HG03439 (cell line): ENCODE measurements at regions not wholly inside any gene's neighbourhood (a gene's known extent, or its start where the extent isn't known, plus 50 kb on each side); places are given as distances from the start of the nearest gene placed in this dataset.
"Not testable (repeated sequence)": the region's sequence is repeated elsewhere in the genome, so short reads cannot be mapped to it uniquely, and the experiment has no call there.

Source experiments
- ATAC-seq: cut with Tn5 transposase; IDR thresholded peaks from one replicate; pipeline ENCODE4 v1.9.1; 2021; ENCODE audit warnings: mild to moderate bottlenecking, moderate library complexity; ENCODE audit not compliant: unreplicated experiment

DNA sequence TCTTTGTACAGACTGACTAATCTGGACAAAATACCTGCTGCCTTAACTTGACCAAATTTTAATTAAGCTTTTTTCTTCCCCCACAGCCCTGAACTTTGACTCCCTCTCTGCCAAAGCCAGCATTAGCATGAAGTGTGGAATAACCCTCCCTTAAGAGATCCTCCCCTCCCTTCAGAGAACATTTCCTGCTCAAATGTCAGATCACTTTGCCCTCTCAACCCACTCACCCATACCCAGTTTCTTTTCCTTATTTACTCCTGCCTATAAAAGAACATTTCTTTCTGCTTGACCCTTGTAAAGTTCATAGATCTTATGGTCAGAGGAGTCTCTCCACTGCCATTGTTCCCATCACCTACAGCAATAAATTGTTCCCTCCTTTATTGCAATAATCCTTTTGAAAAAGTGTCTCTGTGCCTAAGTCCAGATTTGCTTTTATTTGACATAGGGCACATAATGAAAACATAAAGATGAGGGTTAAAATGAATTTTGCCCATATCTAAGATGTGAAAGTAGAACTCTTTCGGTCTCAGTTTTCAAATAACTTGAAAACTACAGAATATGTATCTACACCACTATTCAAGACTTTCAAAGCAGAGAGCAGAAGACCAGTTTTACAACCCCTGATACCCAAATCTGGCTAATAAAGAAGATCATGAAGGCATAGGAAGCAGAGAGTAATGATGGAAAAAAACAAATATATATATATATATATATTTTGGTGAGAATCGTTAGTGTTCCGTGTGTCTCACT, 289.7 kb upstream of the ANXA10 start:
- ATAC-seq: no peak

DNA sequence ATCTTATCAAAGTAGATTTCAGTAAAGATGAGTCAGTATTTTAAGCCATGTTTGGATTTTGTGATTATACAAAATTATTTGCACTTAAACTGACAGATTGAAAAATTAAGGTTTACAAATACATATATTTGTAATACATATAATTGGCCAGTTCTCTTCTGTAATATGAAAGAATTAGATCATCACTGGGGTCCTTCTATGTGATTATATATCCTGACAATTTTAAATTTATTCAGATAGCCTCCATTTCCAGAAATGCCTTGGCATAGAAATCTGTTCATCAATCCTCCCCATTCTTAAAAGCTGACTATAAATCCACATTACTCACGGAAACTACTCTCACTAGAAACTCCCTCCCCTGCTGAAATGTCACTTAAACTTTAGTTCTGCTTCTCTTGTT, 280.4 kb upstream of the ANXA10 start:
- no peak for ATAC-seq

GRCh38 chr4:167826281-167826680, 266.1 kb upstream of the ANXA10 start:
- no peak for ATAC-seq

GRCh38 chr4:167831855-167832254, 260.5 kb upstream of the ANXA10 start:
- no peak for ATAC-seq

GRCh38 chr4:167838686-167839085, 253.7 kb upstream of the ANXA10 start:
- no peak for ATAC-seq

- no peak for ATAC-seq
Measured at GRCh38 chr4:167842487-167842886, 249.8 kb upstream of the ANXA10 start.

DNA sequence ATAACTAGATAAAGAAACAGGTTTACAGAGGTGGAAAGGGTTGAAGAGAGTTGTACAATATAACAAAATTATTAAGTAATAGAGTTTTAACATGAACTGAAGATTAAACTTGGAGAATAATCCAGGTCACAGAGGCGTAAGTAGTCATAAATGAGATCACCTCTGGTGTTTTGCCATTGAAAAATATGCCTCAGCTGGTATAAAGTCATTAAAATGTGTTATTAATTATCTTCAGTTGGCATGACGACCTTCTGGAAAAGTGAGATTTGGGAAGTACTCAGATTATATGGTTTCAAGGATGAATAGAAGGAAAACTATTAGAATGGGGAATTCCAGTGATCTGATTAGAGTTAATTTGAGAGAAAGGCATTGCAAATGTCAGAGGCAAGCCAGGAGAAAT, 237.5 kb upstream of the ANXA10 start:
- ATAC-seq: no peak

DNA sequence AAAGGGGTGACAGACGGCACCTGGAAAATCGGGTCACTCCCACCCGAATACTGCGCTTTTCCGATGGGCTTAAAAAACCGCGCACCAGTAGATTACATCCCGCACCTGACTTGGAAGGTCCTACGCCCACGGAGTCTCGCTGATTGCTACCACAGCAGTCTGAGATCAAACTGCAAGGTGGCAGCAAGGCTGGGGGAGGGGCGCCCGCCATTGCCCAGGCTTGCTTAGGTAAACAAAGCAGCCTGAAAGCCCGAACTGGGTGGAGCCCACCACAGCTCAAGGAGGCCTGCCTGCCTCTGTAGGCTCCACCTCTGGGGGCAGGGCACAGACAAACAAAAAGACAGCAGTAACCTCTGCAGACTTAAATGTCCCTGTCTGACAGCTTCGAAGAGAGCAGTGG, 234.2 kb upstream of the ANXA10 start:
- not testable (repeated sequence) for ATAC-seq

DNA sequence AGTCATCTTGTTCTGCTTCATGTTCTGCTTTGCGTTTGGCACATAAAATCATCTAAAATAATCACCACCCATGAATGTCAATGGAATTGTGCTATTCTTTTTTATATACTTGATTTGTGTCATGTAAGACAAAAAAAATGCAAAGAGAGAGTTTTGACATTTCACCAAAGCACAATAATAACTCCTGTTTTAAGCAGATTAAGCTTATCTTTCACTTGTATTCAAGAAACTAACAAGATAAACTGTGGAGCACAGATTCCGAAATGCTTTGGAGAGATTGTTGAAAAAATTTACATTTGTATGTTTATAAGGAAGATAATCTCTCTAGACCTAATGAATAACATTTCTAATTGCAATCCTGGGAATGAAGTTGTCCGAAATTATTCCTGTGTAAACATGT, 225.1 kb upstream of the ANXA10 start:
- no peak for ATAC-seq

DNA sequence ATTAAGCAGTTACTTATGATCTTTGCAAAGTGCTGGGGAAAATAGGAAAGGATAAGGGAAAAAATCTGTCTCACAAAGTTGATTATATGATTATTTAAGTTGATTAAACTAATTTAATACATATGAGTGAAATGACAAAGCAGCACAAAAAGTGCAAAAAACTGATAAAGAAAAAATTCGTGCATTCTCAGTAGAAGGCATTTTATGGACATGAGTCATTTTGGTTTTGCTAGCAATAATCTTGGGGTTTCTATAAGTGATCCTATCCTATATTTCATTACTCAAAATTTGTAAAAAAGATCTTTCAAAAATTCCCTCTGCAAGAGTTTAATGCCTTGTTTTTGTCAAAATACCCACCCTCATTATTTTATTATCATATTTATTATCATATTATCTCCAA, 224.2 kb upstream of the ANXA10 start:
- ATAC-seq: no peak

GRCh38 chr4:167873496-167873895, 218.8 kb upstream of the ANXA10 start:
- no peak for ATAC-seq

GRCh38 chr4:167876091-167876490, 216.2 kb upstream of the ANXA10 start:
- ATAC-seq: not testable (repeated sequence)

- not testable (repeated sequence) for ATAC-seq
Measured at GRCh38 chr4:167877826-167878225, 214.5 kb upstream of the ANXA10 start.

GRCh38 chr4:167883266-167883665, 209.1 kb upstream of the ANXA10 start:
- no peak for ATAC-seq

DNA sequence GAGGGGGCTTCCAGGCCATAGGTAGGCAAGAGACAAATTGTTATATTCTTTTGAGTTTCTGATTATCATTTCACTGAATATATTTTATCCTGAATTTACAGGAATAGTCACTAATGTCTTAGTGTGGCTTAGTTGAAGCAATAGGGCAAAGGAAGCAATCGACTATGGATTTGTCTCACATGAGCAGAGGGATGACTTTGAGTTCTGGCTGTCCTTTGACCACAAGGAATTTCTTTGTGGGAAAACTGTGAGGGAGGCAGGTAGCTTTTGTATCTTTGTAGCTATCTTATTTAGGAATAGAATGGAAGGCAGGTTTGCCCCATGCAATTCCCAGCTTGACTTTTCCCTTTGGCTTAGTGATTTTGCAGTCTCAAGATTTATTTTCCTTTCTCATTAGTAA, 207.3 kb upstream of the ANXA10 start:
- no peak for ATAC-seq

DNA sequence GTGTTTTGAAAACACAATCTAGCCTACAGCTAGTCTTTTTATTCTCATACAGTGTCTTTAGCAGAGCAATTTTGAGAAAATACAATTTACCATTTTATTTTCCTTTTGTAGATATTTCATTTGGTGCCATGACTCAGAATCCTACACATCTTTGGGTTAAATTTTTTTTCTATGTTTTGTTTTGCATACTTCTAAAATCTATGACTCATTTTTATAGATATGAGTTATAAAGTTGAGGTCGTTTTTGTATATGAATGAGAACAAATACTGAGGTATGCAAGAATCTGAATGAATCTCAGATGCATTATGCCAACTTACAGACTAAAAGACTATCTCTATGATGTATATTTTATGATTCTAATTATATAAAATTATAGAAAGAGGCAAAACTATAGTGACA, 206.5 kb upstream of the ANXA10 start:
- no peak for ATAC-seq

DNA sequence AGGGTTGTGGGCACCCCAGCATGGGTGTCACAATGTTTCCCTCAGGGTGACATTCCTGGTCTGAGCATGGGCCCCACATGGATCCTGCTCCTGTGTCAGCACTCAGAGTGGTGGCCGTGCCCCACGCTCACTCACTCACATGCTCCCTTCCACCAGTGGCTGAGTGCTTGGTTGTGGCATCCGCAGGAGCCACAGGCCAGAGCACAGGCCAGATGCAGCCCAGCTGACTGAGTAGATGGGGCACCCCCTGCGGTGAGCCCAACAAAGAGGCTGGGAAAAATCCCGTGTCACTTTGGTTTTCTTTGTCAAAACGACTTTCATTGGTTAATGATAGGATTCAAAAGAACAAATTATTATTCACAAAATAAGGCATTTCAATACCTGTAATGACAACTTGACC, 204.6 kb upstream of the ANXA10 start:
- ATAC-seq: no peak

DNA sequence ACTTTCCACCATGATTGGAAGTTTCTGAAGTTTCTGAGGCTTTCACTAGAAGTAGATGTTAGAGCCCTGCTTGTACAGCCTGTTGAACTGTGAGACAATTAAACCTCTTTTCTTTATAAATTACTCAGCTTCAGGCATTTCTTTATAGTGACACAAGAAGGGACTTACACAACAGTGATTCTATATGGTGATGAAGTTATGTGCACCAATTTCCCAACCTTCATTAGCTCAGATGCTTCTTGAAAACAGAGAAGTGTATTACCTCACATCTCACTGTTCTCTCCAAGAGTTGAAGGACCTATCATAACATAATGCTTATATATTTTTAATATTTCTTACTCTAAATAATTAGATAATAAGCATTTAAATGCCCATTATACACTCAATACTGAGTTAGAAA, 202.1 kb upstream of the ANXA10 start:
- ATAC-seq: no peak

DNA sequence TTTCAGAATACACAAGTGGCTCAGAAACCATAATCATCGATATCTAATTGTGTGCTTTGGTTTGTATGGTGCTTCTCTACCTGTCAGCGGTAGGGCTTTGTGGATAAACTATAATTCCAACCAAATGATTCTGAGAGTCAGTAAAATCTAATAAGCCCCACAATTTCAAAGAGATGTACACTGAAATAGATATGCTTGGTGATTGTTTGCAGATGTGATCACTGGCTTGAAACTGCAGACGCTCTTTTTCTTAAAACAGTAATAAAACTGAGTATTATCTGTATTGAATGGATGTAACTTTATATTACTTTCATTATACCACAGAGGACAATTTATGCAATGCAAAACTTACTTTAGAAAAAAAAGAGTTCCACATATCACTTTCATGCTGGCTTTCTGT, 198.8 kb upstream of the ANXA10 start:
- ATAC-seq: no peak

DNA sequence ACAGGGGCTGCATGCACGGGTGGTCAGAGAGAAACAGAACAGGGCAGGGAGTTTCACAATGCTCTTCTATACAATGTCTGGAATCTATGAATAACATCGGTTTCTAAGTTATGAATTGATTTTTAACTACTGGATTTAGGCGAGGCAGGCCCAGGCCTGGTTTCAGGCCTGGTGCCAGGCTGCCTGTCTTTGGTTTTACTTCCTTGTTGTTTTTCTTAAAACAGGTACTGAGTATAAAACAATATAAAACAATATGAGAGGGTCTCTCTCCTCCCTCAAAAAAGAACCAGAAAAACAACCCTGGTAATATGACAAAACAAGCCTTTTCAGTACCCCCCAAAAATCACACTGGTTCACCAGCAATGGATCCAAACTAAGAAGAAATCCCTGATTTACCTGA, 196.1 kb upstream of the ANXA10 start:
- ATAC-seq: not testable (repeated sequence)

DNA sequence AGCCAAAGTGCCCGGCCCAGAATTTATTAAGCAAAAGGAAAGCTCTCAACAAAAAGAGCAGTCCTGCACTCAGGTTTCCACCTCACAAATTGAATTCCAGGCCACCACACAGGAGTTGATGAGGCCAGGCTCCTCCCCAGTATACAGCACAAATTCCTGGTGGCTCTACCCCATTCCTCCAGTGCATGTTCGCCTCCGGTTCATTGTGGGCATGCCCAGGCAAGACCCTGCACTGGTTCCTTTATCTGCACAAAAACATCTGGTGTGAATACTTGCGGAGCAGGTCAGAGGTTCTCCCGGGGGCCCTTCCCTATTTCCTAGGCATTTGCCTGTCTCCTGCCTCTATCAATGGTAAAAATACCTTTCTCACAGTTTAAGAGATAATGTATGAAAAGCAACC, 195.2 kb upstream of the ANXA10 start:
- ATAC-seq: no peak

- no peak for ATAC-seq
Measured at GRCh38 chr4:167903291-167903721, 189.0 kb upstream of the ANXA10 start.

DNA sequence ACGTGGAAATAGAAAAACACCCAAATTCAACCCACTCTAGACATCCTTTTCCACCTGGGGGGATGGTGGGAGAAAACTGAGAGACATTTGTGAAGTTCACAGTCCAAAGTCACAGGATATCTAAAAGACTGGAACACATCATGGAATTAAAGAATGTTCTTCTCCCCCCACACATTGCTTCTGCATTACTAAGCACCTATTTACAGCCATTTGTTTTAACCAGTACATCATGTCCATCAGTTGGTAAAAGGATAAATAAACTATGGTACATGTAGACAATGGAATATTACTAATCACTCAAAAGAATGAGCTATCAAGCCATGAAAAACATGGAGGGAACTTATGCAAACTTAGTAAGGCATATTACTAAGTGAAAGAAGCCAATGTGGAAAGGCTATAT, 185.5 kb upstream of the ANXA10 start:
- ATAC-seq: no peak
